A549 (cell line): ENCODE measurements at regions not wholly inside any gene's neighbourhood (a gene's known extent, or its start where the extent isn't known, plus 50 kb on each side); places are given as distances from the start of the nearest gene placed in this dataset.

Source experiments
- EP300 ChIP-seq, 2 experiments: fragments of >200 bp; sonication (Bioruptor Twin); formaldehyde crosslinking; IDR thresholded peaks; 2 replicates in 1 of 2; 3 replicates in 1 of 2; pipeline ENCODE4 v1.6.1; 2016 to 2017
- HEYL ChIP-seq: fragments of 250-450 bp; sonication (Bioruptor Pico); IDR thresholded peaks from 2 replicates; pipeline ENCODE4 v1.8.0; 2021; ENCODE audit warnings: mild to moderate bottlenecking, moderate library complexity
- KDM1A ChIP-seq: fragments of 200-600 bp; sonication (generic); IDR thresholded peaks from 2 replicates; pipeline ENCODE4 v1.6.1; 2016; ENCODE audit warnings: low read depth, mild to moderate bottlenecking
- NFE2L2 ChIP-seq: fragments of 150-350 bp; conservative IDR thresholded peaks from 2 replicates; pipeline ENCODE4 v1.6.1; 2014; ENCODE audit warnings: low read length
- NR3C1 ChIP-seq: fragments of >200 bp; sonication (Bioruptor Twin); formaldehyde crosslinking; IDR thresholded peaks from 3 replicates; pipeline ENCODE4 v1.6.1; 2017
- POLR2AphosphoS2 ChIP-seq: conservative IDR thresholded peaks from 2 replicates; pipeline ENCODE4 v1.6.1; 2012; ENCODE audit warnings: low read length, improper control_type of control experiment, inconsistent platforms
- RAD21 ChIP-seq, 2 experiments: fragments of >200 bp in 1 of 2; sonication (Bioruptor Twin) in 1 of 2; formaldehyde crosslinking in 1 of 2; IDR thresholded peaks in 1 of 2; conservative IDR thresholded peaks in 1 of 2; 2 replicates in 1 of 2; 3 replicates in 1 of 2; pipeline ENCODE4 v1.6.1; 2012 to 2018; ENCODE audit warnings: inconsistent platforms in 1 of 2
- RNF2 ChIP-seq: fragments of 200-600 bp; sonication (generic); IDR thresholded peaks from 2 replicates; pipeline ENCODE4 v1.6.1; 2016; ENCODE audit warnings: low read depth, mild to moderate bottlenecking, antibody characterized with exemption, moderate library complexity, borderline replicate concordance
- ZSCAN20 ChIP-seq: fragments of 250-450 bp; sonication (Bioruptor Pico); IDR thresholded peaks from 2 replicates; pipeline ENCODE4 v1.8.0; 2022; ENCODE audit warnings: mild to moderate bottlenecking, moderate library complexity
- TF ChIP-seq, protein P1 (sequence below): fragments of >200 bp; sonication (Bioruptor Twin); formaldehyde crosslinking; IDR thresholded peaks from 3 replicates; pipeline ENCODE4 v1.5.1; 2016

GRCh38 chr15:62643572-62643971 is 399.0 kb upstream of the TPM1 start:
- no peak for TF ChIP-seq ZSCAN20 (CRISPR knock-in tag)
- TF ChIP-seq, protein P1, sequence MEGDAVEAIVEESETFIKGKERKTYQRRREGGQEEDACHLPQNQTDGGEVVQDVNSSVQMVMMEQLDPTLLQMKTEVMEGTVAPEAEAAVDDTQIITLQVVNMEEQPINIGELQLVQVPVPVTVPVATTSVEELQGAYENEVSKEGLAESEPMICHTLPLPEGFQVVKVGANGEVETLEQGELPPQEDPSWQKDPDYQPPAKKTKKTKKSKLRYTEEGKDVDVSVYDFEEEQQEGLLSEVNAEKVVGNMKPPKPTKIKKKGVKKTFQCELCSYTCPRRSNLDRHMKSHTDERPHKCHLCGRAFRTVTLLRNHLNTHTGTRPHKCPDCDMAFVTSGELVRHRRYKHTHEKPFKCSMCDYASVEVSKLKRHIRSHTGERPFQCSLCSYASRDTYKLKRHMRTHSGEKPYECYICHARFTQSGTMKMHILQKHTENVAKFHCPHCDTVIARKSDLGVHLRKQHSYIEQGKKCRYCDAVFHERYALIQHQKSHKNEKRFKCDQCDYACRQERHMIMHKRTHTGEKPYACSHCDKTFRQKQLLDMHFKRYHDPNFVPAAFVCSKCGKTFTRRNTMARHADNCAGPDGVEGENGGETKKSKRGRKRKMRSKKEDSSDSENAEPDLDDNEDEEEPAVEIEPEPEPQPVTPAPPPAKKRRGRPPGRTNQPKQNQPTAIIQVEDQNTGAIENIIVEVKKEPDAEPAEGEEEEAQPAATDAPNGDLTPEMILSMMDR: no peak
- no peak for TF ChIP-seq NR3C1
- TF ChIP-seq NFE2L2: no peak
- no peak for TF ChIP-seq POLR2AphosphoS2
- TF ChIP-seq EP300 (IDR thresholded peaks at IDR 0.05): no peak
- TF ChIP-seq HEYL (CRISPR knock-in tag): no peak
- TF ChIP-seq KDM1A: no peak
- TF ChIP-seq RNF2: no peak
- no peak for TF ChIP-seq RAD21 (conservative IDR thresholded peaks at IDR 0.05 in 1 of 2, IDR thresholded peaks at IDR 0.05 in 1 of 2)
